ENCODE measurements at regions not wholly inside any gene's neighbourhood (a gene's known extent, or its start where the extent isn't known, plus 50 kb on each side); places are given as distances from the start of the nearest gene placed in this dataset.

DNA sequence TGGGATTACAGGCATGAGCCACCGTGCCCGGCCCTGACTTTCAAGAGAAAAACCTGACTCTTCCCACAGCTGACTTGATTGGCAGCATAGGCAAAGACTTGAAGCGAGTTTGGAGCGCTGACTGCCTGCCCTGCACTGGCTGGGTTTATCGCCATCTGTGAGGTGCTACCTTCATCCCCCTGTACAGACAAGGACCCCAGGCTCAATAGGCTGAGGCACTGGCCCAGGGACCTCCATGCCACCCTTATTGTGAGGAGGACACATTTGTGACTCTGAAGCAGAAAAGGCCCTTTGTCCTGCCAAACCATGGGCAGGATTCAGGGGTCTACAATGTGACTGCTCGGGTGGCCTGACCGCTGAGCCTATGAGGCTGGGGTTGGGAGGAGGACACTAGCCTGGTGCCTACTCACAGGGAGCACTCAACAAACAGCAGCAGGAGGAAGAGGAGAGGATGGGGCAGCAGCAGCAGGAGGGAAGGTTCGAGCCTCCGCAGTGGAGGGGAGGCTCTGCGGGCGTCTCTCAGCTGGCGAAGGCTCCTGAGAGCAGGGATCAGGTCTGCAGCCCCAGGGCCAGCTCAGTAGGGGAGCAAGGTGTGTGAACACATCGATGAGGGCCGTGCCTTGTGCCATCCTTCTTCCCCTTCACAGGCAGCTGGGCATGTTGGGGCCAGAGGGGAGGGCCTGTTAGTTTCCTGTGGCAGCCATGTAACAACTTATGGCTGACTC is 72.9 kb upstream of the WNT7B start:
- peaks cover 30% of the 10 kb centered on the region for H3K4me1 ChIP-seq (ENCODE audit: insufficient read depth, low read length)
- DNase-seq (ENCODE audit: insufficient read length, low spot score, missing footprints), result peak; percentile 65
- H3K79me2 ChIP-seq (ENCODE audit: insufficient read depth, low read length), result peaks cover 94% of the 10 kb centered on the region
- no peak overlapping the region for H3K4me2 ChIP-seq (ENCODE audit: insufficient read depth, low read length)
- H4K20me1 ChIP-seq (ENCODE audit: insufficient read depth, low read length), result no peaks in the 10 kb centered on the region
- no peak overlapping the region for H3K27ac ChIP-seq (ENCODE audit: low read depth, low read length)
- TF ChIP-seq, protein P1, sequence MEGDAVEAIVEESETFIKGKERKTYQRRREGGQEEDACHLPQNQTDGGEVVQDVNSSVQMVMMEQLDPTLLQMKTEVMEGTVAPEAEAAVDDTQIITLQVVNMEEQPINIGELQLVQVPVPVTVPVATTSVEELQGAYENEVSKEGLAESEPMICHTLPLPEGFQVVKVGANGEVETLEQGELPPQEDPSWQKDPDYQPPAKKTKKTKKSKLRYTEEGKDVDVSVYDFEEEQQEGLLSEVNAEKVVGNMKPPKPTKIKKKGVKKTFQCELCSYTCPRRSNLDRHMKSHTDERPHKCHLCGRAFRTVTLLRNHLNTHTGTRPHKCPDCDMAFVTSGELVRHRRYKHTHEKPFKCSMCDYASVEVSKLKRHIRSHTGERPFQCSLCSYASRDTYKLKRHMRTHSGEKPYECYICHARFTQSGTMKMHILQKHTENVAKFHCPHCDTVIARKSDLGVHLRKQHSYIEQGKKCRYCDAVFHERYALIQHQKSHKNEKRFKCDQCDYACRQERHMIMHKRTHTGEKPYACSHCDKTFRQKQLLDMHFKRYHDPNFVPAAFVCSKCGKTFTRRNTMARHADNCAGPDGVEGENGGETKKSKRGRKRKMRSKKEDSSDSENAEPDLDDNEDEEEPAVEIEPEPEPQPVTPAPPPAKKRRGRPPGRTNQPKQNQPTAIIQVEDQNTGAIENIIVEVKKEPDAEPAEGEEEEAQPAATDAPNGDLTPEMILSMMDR (IDR thresholded peaks at IDR 0.05; ENCODE audit: extremely low read depth, low read depth, low read length), result no peak
- no peaks in the 10 kb centered on the region for H3K27me3 ChIP-seq (ENCODE audit: insufficient read depth, low read length)
- no peaks in the 10 kb centered on the region for H3K9me3 ChIP-seq (ENCODE audit: low read depth, low read length)
- H3K36me3 ChIP-seq (ENCODE audit: insufficient read depth, low read length), result peaks cover 9% of the 10 kb centered on the region
- no peak overlapping the region for H2AFZ ChIP-seq (ENCODE audit: low read length)
- H3K4me3 ChIP-seq (ENCODE audit: insufficient read depth, low read length), result no peak overlapping the region

DNA sequence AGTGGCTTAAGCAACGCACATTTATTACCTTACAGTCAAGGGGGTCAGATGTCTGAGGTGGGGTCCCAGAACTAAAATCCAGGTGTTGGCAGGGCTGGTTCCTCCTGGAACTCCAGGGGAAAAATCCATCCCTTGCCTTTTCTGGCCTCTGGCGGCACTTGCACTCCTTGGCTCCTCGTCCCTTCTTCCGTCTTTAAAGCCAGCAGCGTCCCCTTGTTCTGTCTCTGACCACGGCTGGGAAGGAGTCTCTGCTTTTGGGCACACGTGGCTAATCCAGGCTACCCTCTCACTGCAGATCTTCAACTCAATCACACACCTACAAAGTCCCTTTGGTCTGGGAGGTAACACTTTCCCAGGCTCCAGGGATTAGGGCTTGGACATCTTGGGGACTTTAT is 73.5 kb upstream of the WNT7B start:
- Histone ChIP-seq H3K4me3 (ENCODE audit: insufficient read depth, low read length) (no peak overlapping the region), H4K20me1 (ENCODE audit: insufficient read depth, low read length) (no peaks in the 10 kb centered on the region), H3K27me3 (ENCODE audit: insufficient read depth, low read length) (no peaks in the 10 kb centered on the region), H2AFZ (ENCODE audit: low read length) (no peak overlapping the region), H3K4me2 (ENCODE audit: insufficient read depth, low read length) (no peak overlapping the region), H3K79me2 (ENCODE audit: insufficient read depth, low read length) (peaks cover 94% of the 10 kb centered on the region), H3K4me1 (ENCODE audit: insufficient read depth, low read length) (peaks cover 31% of the 10 kb centered on the region), H3K27ac (ENCODE audit: low read depth, low read length) (no peak overlapping the region), H3K36me3 (ENCODE audit: insufficient read depth, low read length) (peaks cover 9% of the 10 kb centered on the region), H3K9me3 (ENCODE audit: low read depth, low read length) (no peaks in the 10 kb centered on the region)
- TF ChIP-seq, protein P1 (IDR thresholded peaks at IDR 0.05; ENCODE audit: extremely low read depth, low read depth, low read length), result no peak
- DNase-seq (ENCODE audit: insufficient read length, low spot score, missing footprints), result no peak

DNA sequence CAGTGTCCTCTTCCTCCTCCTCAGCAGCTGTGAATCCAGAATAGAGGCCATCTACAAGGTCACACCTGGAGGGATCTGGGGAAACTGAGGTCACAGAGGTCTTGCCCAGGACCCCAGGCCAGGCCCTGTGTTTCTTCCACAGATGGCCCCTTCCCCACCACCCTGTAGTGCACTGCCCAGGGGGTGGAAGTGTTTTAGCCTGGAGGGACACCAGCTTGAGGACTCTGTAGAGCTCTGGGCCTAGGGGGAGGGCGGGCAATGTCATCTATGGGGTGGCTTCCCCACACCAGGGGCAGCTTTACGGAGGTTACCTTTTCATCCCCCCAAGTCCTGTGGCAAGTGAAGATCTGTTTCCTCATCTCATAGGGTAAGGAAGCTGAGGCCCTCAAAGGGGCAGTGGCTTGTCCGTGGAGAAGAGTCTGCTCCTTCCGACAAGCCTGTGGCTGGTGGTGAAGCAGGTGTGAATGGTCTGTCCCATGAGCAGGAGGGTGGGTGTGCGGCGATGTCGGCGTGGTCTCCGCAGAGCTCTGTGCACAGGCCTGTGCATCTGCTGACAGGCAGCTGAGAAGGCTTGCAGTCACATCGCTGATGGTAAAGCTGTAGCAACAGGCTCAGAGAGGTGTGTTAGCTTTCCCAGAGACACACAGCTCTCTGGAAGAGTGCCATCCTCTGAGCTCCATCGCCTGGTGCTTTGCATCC is 74.1 kb upstream of the WNT7B start:
- Histone ChIP-seq H3K27ac (ENCODE audit: low read depth, low read length) (no peak overlapping the region), H3K4me3 (ENCODE audit: insufficient read depth, low read length) (no peak overlapping the region), H3K9me3 (ENCODE audit: low read depth, low read length) (no peaks in the 10 kb centered on the region), H4K20me1 (ENCODE audit: insufficient read depth, low read length) (no peaks in the 10 kb centered on the region), H3K27me3 (ENCODE audit: insufficient read depth, low read length) (no peaks in the 10 kb centered on the region), H3K4me2 (ENCODE audit: insufficient read depth, low read length) (no peak overlapping the region), H2AFZ (ENCODE audit: low read length) (no peak overlapping the region), H3K79me2 (ENCODE audit: insufficient read depth, low read length) (peaks cover 94% of the 10 kb centered on the region), H3K4me1 (ENCODE audit: insufficient read depth, low read length) (peaks cover 35% of the 10 kb centered on the region), H3K36me3 (ENCODE audit: insufficient read depth, low read length) (peaks cover 9% of the 10 kb centered on the region)
- DNase-seq (ENCODE audit: insufficient read length, low spot score, missing footprints), result peak; percentile 22
- TF ChIP-seq, protein P1 (IDR thresholded peaks at IDR 0.05; ENCODE audit: extremely low read depth, low read depth, low read length), result no peak

DNA sequence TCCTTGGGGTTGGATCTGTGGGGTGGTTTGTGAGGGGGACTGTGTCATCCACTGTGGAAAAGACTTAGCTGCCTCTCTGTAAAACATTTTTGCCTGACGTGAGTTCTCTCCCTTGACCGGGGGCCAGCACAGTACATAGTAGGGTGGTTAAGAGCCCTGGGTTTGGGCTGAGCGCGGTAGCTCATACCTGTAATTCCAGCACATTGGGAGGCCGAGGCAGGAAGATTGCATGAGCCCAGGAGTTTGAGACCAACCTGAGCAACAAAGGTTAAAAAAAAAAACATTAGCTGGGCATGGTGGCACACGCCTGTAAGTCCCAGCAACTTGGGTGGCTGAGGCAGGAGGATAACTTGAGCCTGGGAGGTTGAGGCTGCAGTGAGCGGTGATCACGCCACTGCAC is 74.7 kb upstream of the WNT7B start:
- H4K20me1 ChIP-seq (ENCODE audit: insufficient read depth, low read length), result no peaks in the 10 kb centered on the region
- H3K27ac ChIP-seq (ENCODE audit: low read depth, low read length), result peak overlapping the region; percentile 76
- no peak for DNase-seq (ENCODE audit: insufficient read length, low spot score, missing footprints)
- TF ChIP-seq, protein P1 (IDR thresholded peaks at IDR 0.05; ENCODE audit: extremely low read depth, low read depth, low read length), result no peak
- H3K9me3 ChIP-seq (ENCODE audit: low read depth, low read length), result no peaks in the 10 kb centered on the region
- no peak overlapping the region for H3K4me2 ChIP-seq (ENCODE audit: insufficient read depth, low read length)
- H3K4me1 ChIP-seq (ENCODE audit: insufficient read depth, low read length), result peaks cover 41% of the 10 kb centered on the region
- H3K4me3 ChIP-seq (ENCODE audit: insufficient read depth, low read length), result no peak overlapping the region
- peaks cover 94% of the 10 kb centered on the region for H3K79me2 ChIP-seq (ENCODE audit: insufficient read depth, low read length)
- H3K27me3 ChIP-seq (ENCODE audit: insufficient read depth, low read length), result no peaks in the 10 kb centered on the region
- no peak overlapping the region for H2AFZ ChIP-seq (ENCODE audit: low read length)
- H3K36me3 ChIP-seq (ENCODE audit: insufficient read depth, low read length), result peaks cover 9% of the 10 kb centered on the region

Data from osteoblast (primary cell).